Kidney tubule cell (primary cell): ENCODE measurements at regions not wholly inside any gene's neighbourhood (a gene's known extent, or its start where the extent isn't known, plus 50 kb on each side); places are given as distances from the start of the nearest gene placed in this dataset.
"Not testable (repeated sequence)": the region's sequence is repeated elsewhere in the genome, so short reads cannot be mapped to it uniquely, and the experiment has no call there.

Experiments
- DNase-seq: peaks from one replicate; pipeline ENCODE4 v3.0.0-alpha.2; 2018; ENCODE audit warnings: low spot score

- no peak for DNase-seq
These were observed 60.3 kb upstream of the ZNF81 start for GRCh38 chrX:47776292-47777006.

- no peak for DNase-seq
These were observed 63.9 kb upstream of the ZNF81 start for GRCh38 chrX:47772764-47773163.

- no peak for DNase-seq
These were observed 65.2 kb upstream of the ZNF81 start for GRCh38 chrX:47771473-47771872.

GRCh38 chrX:47762826-47763225 is 73.9 kb upstream of the ZNF81 start:
- not testable (repeated sequence) for DNase-seq

GRCh38 chrX:47752685-47753084 is 84.0 kb upstream of the ZNF81 start:
- no peak for DNase-seq

GRCh38 chrX:47751670-47752069 is 85.0 kb upstream of the ZNF81 start:
- DNase-seq, result peak; percentile 59

- DNase-seq, result no peak
These were observed 87.3 kb upstream of the ZNF81 start for GRCh38 chrX:47749185-47749967.

GRCh38 chrX:47748576-47748975 is 88.1 kb upstream of the ZNF81 start:
- DNase-seq, result no peak

- no peak for DNase-seq
These were observed 87.5 kb upstream of the UXT start for GRCh38 chrX:47746446-47746845.

GRCh38 chrX:47745416-47745815 is 86.4 kb upstream of the UXT start:
- peak; percentile 49 for DNase-seq

GRCh38 chrX:47743504-47743903 is 84.5 kb upstream of the UXT start:
- peak; percentile 43 for DNase-seq

- DNase-seq, result not testable (repeated sequence)
These were observed 79.9 kb upstream of the UXT start for GRCh38 chrX:47738870-47739269.

- no peak for DNase-seq
These were observed 64.7 kb upstream of the UXT start for GRCh38 chrX:47723689-47724088.

GRCh38 chrX:47723083-47723482 is 64.1 kb upstream of the UXT start:
- DNase-seq, result no peak

- DNase-seq, result no peak
These were observed 63.3 kb upstream of the UXT start for GRCh38 chrX:47722260-47722659.

- DNase-seq, result not testable (repeated sequence)
These were observed 56.1 kb upstream of the UXT start for GRCh38 chrX:47715078-47715477.

GRCh38 chrX:47712675-47713074 is 53.7 kb upstream of the UXT start:
- DNase-seq, result not testable (repeated sequence)

GRCh38 chrX:47710252-47710651 is 51.3 kb upstream of the UXT start:
- no peak for DNase-seq
